Spleen (tissue), 7 donors: ENCODE measurements at regions not wholly inside any gene's neighbourhood (a gene's known extent, or its start where the extent isn't known, plus 50 kb on each side); places are given as distances from the start of the nearest gene placed in this dataset.

Source experiments
- CTCF ChIP-seq, 11 experiments: fragments of 200-600 bp in 7 of 11; fragments of 450-650 bp in 4 of 11; sonication (generic) in 4 of 11; IDR thresholded peaks in 8 of 11; conservative IDR thresholded peaks in 3 of 11; 1 replicate in 7 of 11; 2 replicates in 4 of 11; pipeline versions ENCODE4 v1.4.0 to v1.8.0; 2016 to 2021; ENCODE audit warnings: antibody characterized with exemption in 11 of 11, inconsistent platforms in 4 of 11, mild to moderate bottlenecking in 1 of 11
- POLR2A ChIP-seq, 3 donors: fragments of 450-650 bp; IDR thresholded peaks; one replicate each; pipeline ENCODE4 v1.5.1; 2017; ENCODE audit warnings: antibody characterized with exemption in 3 of 3, mild to moderate bottlenecking in 1 of 3
- POLR2AphosphoS5 ChIP-seq, 3 donors: sonication (generic); formaldehyde crosslinking; IDR thresholded peaks; one replicate each; pipeline ENCODE4 v1.5.1; 2017; ENCODE audit warnings: antibody characterized with exemption in 3 of 3
- donor health status: DM: no; HTN: no; CAD: no; lungs with moderate emphysema.
- donor health status: DM: no; HTN: no; CAD: no.
- donor health status: DM: no; HTN: no; CAD: no.

- no peak for TF ChIP-seq CTCF (IDR thresholded peaks at IDR 0.05 in 8 of 11, conservative IDR thresholded peaks at IDR 0.05 in 3 of 11)
- TF ChIP-seq POLR2A (IDR thresholded peaks at IDR 0.05) = no peak
- TF ChIP-seq POLR2AphosphoS5 (IDR thresholded peaks at IDR 0.05) = no peak
Measured at GRCh38 chr3:111335512-111336303, 206.3 kb upstream of the CD96 start.
